GM18873 (cell line): ENCODE measurements at regions not wholly inside any gene's neighbourhood (a gene's known extent, or its start where the extent isn't known, plus 50 kb on each side); places are given as distances from the start of the nearest gene placed in this dataset.

ENCODE experiments used
- ATAC-seq: cut with Tn5 transposase; IDR thresholded peaks from one replicate; pipeline ENCODE4 v1.9.1; 2021; ENCODE audit warnings: mild to moderate bottlenecking, moderate library complexity, moderate number of reproducible peaks; ENCODE audit not compliant: unreplicated experiment, low FRiP score

DNA sequence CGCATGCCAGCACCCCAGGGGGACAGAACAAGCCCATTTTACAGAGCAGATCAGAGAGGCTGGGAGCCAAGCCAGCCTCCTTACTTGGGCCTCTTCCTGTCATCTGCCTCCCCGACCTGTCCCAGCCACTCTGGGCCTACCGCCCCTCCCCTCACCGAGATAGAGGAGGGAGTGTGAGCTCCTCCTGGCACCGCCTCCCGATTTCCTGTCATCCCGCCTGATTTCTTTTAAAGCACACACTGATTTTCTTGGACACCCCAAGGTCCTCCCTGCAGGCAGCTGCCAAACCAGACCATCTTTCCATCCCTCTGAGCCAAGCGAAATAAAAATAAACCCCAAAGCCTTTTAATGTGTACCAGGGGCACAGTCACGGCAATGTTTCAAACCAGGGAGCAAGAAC lies 108.4 kb downstream of the RFLNA start:
- no peak for ATAC-seq

DNA sequence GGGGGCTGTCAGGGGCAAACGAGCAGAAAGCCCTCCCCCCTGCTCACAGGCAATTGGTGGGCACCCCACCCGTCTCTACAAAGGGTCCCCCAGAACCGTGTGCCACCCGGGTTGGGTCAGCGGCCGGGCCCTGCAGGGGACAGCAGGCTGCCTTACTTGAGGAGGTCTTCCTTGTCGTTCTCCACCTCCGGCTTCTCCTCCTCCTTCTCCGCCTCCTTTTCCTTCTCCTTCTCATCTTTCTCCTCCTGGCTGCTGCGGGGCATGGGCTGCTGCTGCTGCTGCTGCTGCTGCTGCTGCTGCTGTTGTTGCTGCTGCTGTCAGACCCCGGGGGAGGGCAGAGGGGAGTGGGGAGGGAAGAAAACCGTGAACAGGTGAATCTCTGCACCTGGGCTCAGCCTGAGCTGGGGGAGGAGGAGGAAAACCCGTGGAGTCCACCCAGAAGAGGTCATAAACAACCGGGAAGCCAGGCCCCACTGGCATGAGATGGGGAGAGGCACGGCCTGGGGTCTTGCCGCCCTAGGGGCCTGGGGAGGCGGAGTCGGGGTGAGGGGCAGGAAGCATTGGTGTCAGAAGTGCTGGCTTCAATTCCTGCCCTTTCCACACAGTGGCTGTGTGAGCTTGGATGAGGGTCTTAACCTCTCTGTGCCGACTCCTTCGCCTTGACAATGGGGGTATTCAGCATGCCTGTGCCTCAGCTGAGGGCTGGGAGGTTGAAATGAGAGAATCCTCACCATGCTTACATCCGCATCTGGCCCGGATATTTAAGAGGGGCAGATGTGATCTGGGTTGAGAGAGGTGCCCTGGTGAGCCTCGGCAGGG lies 107.6 kb downstream of the RFLNA start:
- no peak for ATAC-seq

DNA sequence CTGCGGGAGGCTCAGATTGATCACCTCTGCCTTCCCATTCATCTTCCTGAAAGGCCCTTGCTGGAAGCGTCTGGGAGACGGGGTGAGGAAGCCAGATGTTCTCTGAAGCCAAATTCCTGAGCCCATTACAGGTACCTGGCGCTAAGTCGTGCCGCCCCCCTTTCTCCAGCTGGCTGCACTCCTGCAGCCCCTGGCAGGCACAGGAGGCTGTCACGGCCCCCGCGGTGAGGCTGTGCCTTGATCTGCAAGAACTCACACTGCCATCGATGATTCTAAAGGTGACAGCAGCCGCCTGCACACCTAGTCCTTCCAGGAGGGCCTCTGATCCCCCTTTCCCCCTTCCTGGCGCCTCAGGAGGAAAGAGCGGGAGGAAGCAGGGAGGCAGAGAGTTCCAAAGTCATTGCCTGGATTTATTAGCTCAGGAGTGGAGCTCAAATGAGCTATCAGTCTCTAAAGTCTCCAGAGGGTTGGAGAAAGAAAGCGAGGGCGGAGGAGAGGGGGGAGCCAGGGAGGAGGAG lies 106.9 kb downstream of the RFLNA start:
- no peak for ATAC-seq

DNA sequence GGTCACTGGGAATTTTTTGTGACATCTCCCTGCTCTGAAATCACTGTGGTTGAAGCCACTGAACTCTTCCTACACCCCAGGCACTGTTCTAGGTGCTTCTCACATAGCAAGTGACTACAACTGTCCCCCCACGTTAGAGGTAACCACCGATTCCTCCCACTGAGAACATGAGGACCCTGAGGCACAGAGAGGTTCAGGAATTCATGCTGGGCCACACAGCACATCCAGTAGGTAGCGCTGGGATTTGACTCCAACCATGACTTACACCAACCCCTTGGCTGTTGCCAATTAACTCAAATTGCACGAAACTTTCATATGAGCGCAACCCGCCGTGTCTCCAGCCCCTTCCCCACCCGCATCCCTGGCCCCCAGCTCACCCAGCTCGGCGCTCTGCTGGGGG lies 105.2 kb downstream of the RFLNA start:
- ATAC-seq, result no peak

DNA sequence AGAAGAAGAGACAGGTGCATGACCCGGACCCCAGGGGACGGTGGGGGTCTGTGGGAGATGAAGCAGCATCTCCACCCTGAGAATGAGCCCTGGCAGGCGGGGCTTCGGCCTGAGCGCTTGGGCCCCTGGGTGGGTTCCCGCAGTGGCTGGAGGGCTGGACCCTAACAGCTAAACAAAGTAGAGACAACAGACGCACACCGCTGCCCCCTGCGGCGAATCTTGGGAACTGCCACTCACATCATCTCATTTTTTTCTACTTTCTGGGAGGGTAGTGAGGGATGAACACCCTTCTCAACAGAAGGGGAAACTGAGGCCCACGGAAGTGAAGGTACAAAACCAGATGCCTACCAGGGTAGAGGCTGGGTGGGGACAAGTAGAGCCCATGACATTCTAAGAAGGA lies 104.7 kb downstream of the RFLNA start:
- no peak for ATAC-seq

DNA sequence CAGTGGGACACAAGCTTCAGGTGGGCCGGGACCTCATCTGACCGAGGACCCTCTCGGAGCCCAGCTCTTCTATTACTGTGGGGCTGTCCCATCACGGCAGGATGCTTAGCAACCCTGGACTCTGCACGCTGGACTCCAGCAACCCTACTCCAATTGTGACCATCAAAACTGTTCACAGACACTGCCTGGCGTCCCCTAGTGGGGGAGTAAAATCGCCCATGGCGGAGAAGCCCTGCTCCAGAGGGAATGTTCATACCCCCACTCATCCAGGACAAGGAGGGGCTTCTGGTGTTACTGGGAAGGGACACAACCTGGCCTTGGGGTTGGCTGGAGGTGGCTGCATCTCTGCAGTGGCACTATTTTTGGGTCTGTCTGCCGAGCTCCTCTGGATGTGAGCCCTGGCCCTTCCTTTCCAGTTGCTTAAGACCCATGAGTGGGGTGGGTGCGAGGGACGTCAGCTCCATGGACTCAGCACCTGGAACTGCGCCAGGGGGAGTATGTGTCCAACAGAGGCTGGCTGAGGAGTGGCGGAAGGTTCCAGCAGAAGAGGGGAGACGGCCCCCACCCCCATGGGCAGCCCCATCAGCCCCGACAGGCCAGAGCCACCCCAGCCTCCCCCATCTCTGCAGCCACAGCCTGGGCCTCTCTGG lies 103.8 kb downstream of the RFLNA start:
- ATAC-seq, result no peak

DNA sequence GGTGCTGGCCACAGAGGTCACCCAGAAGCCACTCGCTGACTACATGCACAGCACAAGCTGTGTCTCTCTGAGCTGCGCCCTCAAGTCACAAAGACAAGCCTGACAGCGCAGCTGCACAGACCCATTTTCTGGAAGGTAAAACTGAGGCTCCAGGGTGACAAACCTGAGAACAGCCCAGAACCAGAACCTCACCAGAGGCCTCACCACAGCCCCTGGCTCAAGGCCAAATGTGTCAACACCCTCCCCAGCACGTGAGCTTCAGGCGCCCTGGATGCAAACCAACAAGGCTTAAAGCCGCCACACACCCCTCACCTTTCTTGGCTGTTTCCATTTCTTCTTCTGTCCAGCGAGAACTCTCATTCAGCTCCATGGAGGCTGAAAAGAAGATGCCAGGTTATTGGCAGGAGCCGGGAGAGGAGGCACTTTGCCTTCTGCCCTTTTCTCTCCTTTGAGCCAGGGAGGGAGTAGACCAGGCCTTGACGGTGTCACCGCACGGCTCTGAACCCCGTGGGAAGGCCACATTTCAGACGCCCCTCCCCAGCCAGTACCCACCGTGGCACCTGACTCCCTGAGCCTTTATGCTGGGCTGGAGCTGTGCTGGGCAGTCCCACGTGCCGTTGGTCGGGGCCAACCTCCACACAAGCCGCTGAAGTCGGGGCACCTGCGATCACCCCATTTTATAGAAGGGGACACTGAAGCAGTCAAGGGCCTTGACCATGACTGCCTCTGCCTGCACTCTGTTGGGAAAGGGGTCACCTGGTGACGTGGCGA lies 103.1 kb downstream of the RFLNA start:
- no peak for ATAC-seq

DNA sequence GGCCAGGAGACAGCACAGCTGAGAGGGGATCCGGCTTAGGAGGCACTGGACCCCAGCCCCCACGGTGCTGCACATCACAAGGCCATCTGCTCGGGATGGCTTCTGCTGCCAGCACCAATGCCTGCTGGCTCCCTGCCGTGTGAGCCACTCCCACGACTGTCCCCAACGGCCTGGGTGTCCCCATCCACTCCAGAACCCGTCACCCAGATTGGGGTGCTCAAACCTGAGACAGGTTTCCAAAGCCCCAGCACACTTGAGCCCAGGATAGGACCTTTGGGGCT lies 102.4 kb downstream of the RFLNA start:
- ATAC-seq, result no peak

DNA sequence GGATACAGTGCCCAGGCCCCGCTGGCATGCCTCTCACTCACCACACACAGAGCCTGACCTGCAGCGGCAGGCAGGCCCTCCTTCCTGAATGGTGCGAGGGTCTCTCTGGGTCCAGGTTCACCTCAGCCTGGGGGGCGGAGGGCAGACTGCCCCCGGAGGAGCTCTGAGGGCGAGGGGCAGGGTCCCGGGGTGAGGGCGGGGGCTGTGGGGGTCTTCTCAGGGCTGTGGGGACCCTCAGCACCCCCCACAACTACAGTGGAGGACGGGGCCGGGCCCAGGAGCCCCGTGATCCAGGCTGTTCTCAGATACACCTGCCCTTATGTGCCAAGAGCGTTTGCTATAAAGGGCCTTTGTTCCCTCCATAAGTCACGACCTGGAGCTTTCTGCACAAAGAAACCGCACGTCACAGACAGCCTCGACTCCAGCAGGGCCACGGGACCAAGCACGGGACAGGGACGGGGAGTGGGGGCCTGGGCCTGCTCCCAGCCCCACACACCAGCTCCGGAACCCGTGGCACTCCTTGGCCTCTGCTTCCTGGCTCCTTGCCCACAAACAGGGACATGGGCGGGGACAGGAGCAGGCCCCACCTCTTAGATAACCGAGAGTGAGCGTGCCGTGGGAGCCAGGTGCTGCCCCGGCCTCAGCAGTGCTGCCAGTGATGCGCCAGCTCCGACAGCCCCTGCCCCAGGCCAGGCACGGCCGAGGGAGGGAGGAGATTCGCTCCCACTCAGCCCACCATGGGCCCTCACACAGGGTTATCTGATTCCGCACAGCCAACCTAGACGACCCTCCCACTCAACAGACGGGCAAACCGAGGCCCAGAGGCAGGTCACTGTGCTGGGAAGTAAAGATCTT lies 101.9 kb downstream of the RFLNA start:
- no peak for ATAC-seq

DNA sequence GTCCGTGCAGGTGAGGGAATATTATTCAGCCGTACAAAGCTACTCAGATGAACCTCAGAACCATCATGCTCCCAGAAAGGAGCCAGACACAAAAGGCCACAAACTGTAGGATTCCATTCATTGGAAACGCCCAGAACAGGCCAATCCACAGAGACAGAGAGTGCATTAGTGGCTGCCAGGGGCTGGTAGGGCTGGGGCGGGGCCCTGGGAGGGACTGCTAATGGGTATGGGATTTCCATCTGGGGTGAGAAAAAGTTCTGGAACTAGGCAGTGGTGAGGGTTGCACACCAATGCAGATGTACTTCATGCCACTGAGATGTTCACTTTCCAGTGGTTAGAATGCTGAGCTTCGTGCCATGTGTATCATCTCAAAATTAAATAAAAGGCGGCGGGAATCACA lies 101.1 kb downstream of the RFLNA start:
- no peak for ATAC-seq

DNA sequence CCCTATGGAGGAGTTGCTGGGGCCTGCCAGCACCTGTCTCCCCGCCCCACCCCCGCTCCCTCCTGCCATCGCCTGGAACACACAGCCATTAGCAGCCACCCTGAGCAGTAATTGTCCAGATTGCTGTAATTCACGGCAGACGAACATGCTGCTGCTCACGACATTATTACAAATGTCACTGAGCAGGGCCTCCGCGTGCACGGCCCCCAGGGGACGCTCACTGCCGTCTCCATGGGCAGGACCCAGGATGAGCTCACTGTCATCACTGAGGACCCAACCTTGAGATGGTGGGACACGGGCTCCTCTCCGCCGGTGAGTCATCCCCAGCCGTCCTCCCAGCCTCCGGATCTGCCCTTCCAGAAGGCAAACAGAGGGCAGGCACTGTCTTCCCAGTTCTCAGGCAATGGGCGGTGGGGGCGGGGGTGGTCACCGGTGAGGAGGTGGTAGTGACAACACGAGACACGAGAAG lies 100.4 kb downstream of the RFLNA start:
- no peak for ATAC-seq

DNA sequence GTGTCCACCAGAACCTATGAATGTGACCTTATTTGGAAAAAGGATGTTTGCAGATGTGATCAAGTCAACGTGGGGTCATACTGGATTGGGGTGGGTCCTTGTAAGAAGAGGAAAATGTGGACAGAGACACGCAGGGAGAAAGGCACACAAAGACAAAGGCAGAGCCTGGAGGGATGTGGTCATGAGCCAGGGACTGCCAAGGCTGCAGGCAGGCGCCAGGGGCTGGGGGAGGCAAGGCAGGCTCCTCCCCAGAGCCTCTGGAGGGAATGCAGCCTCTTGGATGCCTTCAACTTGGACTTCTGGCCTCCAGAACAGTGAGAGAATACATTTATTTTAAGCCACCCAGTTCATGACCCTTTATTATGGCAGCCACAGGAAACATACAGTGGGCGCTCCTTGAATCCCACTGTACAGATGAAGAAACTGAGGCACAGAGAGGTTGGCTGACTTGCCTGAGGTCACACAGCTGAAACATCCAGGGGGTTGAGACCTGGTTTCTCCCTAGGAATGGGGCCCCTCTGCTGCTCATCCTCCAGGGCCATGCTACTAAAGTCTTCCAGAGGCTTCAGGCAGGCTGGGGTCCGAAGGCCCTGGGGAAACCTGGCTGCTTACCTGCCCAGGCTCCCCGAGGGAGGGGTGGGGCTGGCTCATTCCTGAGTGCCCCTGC lies 99.7 kb downstream of the RFLNA start:
- no peak for ATAC-seq

DNA sequence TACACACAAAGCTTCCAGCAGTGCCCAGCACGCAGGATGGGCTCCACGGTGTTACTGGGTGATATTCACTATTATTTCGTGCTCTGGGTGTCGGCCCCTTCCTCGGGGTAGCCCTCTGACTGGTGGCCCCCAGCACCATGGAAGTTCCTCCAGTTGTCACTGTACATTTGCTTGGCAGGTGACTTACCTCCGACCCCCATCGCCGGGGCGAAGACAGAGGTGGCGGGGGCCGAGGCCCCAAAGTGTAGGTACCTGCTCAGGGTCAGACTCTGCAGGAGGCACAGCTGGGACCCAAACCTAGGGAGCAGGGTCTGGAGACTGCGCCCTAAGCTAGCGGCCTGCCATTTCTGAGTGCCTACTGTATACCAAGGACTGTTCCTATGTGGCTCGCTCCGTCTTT lies 98.9 kb downstream of the RFLNA start:
- ATAC-seq, result no peak

DNA sequence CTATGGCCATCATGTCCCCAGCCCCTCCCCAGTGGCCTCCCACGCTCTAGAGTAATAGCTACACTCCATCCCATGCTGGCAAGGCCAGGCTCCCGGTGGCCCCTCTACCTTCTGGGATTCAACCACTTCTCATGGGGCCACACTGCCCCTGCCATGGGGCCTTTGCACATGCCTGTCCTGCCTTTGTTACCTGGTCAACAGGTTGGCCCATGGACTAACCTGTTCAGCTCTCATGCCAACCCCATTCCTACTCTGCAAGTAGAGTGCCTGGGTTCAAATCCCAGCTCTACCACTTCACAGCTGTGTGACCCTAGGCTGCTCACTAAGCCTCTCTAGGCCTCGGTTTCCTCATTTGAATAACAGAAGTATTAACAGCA lies 98.5 kb downstream of the RFLNA start:
- no peak for ATAC-seq

DNA sequence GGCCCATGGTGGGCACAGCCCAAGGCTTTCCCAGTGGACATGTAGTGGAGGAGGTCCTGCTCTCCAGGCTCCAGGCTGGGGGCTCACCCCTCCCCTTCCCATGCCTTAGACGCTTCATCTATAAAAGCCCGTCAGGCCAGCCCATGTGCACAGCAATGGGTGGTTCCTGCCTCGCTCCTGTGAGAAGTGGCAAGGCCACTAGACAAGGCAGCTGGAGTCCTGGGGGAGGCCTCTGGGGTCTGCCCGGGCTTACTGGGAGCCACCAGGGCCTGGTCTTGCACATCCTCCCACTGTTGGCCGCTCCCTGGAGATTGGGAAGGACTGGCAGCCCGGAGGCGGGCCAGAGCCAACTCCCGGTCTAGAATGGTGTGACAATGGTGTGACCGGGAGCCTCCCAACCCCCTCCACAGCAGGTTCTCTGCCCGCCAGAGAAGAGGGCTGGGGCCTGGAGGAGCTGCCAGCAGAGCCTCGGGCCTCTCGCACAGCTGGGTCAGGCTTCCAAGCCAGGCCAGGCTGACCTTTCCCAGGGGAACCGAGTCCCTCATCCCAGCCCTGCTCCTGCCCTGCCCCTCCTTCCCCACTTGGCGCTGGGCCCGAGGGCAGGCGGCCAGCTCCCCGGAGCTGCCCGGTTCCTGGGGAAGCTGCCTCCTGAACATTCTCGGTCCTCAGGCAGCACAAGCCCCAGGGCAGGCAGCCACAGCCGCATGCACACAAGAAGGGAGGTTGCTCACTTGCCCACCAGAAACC lies 97.9 kb downstream of the RFLNA start:
- ATAC-seq, result no peak

DNA sequence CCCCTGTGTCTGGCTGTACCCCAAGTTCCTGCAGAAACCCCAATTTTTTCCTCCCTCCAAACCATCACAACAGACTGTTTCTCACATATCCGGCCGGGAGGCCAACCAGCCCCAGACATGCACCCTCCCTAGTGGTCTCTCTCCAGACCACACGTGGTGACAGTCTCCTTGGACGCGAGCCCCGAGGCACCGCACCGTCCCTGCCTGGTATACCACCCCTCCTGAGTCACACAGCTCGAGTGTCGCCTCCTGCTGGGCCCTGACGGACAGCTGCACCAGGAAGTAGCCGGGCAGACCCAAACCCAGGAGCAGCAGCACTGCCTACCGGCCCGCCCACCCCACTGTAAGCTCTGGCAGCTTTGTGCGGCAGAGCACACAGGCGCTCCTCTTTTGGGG lies 97.4 kb downstream of the RFLNA start:
- ATAC-seq, result no peak

DNA sequence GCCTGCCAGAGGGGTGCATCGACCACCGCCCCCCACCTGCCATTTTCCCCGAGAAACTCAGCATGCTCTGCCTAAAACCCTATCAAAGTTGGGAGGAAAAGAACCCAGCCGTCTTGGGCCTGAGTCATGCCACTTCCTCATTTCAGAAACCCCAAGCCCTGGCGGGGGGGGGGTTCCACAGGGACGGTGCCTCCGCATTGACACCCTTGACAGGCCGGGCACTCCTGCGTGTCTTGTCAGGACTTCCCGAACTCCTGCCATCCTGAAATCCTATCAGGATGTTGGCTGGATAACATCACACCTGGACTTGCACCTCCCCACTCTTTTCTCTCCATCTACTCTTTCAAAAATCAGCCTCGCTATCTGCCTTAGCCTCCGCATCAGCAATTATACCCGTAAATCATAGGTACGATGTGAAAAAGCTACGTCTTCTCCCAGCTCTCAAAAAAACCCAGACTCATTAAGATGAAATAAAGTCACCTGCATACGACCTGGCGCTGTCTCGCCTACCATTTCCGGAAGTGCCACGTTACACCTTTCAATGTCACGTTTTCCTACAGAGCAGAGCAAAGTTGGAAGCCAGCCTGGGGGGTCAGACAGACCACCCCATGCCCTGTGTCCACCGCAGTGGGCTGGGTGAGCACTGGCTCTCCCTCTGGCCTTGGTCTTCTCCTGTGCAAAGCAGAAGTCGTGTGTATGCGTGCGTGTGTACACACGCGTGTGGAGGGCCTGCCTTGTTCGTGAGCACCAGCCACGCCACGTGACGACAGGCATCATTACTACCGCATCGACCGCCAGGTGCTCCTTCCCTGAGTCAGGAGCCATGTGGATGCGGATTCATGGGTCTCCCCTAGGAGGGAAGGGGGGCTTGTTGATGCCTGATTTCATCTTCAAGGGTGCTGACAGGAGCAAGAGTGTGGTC lies 96.7 kb downstream of the RFLNA start:
- no peak for ATAC-seq

DNA sequence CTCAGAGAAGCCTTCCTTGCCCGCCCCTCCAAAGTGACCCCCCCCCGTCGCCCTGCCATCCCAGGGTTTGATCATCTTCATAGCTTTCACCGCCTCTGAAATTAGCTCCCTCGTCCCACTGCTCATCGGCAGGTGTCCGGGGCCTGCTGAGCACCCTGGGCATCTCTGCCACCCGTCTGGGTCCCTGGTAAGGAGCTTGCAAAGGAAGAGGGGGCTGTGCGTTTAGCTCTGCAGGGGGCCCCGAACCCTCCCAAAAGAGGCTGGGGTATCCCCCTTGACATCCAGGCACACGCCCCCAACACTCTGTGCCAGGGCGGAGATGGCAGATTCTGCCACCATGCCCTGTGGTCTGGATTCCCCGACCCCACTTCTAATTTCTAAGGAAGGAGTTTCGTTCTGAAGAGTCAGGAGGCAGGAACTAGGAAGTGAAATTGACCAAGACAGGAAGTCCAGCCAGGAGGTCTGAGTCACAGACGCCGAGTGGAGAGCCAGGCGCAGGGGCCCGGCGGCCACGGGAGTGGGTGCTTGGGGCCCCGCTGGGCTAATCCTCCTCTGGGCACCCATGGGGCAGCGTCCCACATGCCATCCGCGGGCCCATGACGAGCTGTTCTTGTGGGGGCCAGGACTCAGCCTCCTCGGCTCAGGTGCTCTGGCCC lies 95.7 kb downstream of the RFLNA start:
- no peak for ATAC-seq
